Dedifferentiated amniotic fluid mesenchymal stem cell (primary cell): ENCODE measurements at regions not wholly inside any gene's neighbourhood (a gene's known extent, or its start where the extent isn't known, plus 50 kb on each side); places are given as distances from the start of the nearest gene placed in this dataset.

Experiments
- DNase-seq: peaks from one replicate; pipeline ENCODE4 v3.0.0-alpha.2; 2016; ENCODE audit errors: extremely low spot score

DNA sequence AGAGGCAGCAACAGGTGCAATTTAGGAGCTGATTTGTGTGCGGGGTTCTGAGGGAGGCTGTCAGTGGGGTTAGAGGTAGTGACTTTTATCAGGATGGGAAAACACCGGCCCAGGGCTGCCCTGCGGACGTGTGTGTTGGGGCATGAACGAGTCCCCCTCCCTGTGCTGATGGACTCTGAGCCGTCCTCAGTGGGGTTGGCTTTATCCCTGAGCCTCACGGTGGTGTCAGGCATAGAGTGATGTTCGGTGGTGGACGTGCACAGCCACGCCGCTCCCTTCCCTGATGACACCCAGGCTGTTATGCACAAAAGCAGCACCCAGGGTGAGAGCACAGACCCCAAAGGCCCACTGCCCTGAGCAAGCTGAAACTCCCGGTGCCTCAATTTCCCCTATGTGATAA lies 809.1 kb downstream of the BRD1 start:
- DNase-seq = no peak

DNA sequence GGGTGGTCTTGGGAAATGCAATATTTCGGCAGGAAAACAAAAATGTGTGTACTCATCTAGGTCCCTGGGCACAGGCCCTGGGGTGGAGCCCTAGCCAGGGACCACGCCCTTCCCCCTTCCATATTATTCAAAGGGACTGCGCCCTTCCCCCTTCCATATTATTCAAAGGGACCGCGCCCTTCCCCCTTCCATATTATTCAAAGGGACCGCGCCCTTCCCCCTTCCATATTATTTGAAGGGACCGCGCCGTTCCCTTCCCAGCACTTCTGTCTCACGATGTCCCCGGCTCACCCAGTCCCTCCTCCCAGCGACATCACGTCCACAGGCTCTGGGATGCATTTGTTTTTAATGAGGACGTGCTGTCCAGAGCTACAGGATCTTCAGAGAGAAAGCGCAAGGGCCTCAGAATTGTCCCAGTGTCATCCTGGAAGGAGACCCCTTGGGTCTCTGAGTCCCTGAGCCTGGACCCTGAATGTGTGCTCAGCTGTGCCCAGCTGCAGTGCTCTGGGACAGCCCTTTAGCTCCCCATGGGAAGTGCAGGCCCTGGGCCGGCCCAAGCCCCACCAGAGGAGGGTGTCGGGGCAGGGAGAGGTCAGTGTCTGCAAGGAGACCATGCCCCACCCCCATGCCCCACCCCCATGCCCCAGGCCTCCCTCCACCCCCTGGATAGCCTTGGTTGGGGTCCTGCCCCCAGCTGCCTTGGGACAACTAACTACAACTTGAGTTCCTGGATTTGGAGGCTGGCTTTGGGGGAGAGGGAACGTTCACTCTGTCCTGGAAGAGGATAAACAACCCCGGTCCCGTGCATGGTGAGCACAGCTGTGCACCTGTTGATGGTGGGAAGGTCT lies 810.0 kb downstream of the BRD1 start:
- DNase-seq = no peak

DNA sequence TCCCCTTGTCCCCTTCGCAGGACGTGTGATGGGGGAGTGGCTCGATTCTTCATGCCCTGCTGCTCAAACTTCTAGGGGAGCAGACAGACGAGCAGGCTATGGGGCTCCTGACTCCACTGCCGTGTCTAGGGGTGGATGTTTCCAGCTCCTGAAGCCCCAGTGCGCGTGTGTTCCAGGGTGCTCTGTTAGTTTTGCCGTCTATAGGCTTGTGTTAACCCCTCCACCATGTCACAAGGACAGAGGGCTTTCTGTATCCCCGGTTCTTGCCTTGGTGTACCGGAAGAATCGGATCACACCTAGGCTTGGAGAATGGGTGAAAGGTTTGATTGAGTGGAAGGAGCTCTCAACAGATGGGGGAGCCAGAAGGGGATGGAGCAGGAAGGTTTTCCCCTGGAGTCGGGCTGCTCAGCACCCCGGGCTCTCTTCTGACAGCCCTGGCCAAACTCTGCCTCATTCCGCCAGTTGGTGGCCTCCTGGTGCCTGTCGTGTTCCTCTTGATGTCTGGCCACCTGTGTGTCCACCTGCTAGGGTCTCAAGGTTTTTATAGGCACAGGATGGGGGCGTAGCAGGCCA lies 810.7 kb downstream of the BRD1 start:
- no peak for DNase-seq

DNA sequence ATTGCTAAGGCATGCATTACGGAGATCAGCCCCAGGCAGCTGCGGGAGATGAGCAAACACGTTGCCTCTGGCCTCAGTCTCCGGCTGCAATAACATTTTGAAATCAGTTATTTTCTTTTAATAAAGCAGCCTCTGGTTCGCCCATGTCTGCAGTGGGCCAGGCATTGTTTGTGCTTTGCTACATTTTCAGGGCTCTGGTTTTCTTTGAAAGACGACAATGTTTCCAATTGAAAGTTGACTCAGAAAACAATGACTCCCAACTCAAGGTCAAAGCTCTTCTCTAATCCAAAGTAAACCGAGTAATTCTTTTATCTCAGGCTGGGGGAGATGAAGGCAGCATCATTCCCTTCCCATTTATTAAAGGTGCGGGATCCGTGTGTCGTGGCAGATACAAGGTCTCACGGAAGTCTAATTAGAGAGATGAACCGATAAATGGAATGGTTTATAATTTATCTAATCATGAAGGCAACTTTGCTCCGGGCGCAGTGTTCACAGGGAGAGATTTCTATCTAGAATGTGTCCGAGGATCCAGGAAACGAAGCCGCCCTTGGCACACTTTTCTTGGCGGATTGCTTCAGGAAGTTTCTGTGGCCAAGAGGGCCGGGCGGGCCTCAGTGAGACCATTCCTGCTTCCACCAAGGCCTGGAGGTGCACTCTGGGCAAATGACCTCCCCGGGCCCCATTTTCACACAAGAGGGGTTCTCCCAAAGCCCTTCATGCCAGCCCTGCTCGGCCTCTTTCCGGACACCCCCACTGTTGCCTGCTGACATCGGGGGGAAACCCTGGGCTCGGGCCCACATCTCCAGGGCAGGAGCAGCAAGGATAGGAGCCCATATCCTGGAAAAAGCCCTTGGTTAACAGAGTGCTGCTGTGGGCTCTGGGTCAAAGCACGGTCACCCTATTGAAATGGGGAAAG lies 811.4 kb downstream of the BRD1 start:
- no peak for DNase-seq

DNA sequence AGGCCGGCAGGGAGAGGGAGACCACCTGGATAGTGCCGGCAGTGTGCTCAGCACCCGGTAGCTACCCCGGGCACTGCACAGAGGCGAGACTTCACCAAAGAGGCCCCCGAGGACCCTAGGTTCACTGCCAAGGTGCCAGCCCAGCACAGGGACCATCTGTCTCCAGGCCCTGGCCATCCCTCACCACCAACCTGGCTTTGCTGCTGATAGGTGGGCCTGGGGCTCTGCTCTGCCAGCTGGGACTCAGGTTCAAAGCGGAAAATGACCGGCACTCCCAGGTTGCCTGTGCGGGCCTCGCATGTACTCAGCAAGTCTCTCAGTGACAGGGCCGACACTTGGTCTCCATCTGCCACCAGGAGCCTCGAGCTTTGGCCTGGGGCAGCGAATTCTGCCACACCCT lies 812.2 kb downstream of the BRD1 start:
- no peak for DNase-seq

DNA sequence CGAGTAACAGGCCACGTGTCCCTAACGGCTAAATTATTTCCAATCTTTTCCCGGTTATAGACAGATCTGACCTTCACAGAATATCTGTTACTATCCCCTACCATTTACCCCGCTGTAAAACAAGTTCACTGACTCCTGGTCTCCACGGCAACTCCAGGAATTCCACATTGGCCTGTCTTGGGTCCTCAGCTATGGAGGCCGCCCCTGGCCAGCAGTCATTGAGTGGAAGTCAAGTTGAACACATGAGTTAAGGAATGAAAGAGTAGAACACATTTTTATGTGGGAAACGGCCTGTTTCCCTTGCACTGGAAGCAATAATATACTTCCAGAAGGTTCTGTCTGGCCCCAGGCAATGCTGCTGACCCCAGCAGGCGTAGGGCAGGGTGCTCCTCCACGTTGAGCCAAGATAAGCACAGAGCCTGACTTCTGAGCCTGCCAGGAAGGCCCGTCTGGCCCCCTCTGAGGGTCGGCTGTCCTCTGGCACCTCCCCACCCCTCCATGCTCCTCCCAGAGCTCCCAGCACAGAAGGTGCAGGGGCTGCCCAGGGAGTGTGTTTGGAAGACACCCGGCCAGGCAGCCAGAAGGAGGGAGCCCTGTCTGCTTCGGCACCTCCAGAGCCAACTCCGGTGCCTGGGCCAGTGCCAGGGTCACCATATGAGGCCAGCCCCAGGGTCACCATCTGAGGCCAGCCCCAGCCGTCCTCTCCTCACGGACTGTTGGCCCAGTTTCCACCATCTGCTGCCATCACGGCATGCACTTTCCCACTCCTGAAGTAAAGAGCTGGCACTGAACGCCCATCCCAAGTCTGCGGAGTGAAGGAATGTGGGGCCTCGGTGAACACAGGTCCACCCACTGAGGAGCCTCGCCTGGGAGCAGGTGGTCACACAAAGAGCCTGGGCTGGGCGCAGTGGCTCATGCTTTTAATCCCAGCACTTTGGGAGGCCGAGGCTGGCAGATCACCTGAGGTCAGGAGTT lies 813.2 kb downstream of the BRD1 start:
- no peak for DNase-seq

DNA sequence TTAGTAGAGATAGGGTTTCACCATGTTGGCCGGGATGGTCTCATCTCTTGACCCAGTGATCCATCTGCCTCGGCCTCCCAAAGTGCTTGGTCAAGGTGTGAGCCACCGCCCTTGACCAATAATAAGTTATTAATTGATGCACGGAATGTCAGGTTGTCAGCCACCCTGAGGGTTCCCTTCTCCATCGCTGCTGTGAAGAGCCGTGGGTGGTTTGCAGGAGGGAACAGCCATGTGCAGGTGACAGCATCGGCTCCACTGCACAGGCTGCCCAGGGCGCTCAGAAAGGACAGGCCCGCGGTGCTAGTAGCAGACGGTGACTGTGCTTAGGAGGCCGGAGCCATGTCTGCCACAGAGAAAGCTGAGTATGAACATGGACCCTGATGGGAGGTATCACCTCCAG lies 814.0 kb downstream of the BRD1 start:
- DNase-seq = no peak

DNA sequence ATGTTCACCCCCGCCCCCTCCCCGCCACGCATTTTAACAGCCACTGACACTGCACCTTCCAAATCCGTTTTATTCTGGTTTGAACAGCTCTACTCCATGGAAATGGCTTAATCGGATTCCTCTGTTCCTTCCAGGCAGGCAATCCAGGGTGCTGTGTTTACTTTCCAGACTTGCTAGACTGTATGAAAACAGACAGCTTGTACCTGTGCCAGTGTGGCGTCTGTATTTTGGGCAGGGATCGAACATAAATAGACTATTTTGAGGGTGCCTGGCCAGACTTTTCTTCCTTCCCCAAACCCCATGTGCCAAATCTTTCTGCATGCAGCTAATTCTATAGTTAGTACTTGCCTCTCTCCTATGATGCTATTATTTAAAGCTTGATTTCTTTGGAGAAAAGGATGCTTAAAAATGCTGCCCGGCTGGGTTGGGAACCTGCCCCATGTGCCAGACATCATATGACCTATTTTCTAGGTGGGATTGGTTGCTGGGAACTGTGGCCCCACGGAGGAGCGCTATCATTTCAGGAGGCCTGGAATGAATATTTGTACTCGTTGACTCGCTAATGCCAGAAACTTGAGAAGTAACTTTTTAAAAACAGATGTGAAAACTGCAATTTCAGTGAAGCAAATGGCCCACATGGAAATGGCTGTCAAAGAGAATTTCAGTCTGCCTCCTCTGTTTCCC lies 814.8 kb downstream of the BRD1 start:
- DNase-seq = no peak

DNA sequence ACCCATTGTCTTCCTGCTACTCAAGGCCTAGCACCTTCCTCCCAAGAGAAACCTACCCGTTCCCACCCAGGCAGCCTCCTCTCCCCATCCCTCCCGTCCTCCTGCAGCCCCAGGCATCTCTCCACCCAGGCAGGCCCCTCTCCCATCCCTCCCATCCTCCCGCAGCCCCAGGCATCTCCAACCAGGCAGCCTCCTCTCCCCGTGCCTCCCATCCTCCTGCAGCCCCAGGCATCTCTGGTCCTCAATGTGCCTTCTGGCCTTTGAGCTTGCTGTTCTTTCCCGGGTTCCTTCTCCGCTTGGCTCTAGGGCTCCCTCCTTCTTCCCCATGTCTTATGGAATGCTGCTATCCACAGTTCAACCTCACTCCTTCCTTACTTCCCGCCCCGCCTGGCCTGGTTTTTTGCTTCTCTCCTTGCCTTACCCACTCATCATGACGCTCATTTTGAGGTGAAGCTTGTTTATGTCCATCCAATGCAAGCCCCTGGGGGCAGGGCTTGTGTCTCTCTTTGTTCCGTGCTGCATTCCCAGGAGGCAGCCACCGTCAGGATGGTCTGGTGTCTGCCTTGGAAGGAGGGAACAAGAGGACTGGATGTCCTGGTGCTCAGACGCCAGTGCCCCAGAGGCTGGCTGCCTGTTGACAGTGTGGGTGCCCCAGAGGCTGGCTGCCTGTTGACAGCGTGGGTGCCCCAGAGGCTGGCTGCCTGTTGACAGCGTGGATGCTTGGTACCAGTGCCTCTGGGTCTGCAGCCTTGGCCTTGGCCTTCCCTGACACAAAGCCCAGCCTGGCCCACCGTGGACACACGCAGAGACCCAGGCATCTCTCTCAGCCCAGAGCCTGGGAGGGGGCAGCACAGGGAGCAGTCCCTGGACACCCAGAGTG lies 815.7 kb downstream of the BRD1 start:
- DNase-seq = no peak

DNA sequence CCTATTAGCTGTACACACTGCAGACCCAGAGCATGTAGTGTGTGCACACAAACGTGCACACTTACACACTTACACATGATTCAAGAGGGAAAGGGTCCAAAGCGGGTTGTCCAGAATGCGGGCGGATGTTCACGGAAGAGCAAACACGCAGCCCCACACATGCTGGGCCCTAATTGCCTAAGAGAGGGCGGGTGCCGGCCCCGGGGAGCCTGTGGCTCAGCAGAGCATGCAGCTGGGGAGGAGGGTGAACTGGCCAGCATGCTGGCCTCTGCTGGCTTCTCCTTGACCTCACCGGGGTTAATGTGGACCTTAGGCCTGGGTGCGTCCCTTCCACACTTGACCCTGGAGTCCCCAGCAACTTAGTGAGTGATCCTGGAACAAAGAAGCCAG lies 816.3 kb downstream of the BRD1 start:
- no peak for DNase-seq

DNA sequence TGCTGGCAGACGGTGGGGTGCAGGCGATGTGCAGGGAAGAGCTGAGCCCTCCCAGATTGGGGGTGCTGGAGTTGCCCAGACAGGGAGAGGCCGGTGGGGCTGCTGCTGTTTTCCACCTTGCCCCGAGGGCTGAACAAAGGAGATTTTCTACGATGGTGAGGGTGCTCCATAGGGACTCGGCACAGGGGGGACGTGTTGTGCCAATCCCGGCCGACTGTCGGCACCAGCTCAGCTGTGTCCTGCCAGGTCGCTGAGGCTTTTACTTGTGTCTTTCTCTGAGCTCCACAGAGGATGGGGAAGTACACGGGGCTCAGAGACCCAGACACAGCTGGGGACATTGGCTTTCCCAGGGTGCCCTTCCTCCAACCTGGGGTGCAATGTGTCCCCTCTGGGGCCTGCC lies 816.8 kb downstream of the BRD1 start:
- no peak for DNase-seq

DNA sequence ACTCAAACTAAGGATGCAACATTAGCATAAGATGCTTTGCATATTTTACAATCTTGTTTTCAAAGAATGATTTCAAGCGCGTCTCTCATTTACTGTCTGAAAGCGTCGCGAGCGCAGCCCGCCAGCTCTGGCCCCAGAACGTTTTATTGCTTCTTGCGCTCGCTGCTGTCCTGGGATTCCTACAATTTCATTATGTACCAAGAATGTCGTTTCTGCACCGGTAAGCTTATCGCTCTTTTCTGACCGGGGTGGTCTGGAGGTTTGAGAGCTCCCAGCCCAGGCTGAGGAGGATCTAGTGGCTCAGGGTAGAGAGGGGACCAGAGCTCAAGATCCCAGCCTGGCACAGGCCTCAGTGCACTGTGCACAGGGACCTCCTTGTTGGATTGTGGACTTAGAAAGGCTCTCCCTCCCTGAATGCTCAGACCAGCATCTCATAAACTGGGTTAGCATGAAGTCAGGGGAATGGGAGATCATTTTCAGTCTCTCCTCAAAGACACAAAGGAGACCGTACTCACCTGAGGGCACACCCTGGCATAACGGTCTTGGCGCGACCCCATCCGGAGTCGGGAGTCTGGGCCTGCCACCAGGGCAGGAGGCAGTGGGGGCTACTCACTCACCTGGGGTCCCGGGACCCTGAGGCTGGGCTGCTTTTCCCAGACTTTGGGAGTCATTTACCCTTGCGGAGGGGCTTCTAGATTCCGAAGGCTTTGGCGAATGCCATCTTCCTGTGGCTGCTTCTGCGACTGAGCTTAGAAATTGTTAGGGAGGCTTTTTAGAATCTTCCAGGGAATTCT lies 817.4 kb downstream of the BRD1 start:
- no peak for DNase-seq

DNA sequence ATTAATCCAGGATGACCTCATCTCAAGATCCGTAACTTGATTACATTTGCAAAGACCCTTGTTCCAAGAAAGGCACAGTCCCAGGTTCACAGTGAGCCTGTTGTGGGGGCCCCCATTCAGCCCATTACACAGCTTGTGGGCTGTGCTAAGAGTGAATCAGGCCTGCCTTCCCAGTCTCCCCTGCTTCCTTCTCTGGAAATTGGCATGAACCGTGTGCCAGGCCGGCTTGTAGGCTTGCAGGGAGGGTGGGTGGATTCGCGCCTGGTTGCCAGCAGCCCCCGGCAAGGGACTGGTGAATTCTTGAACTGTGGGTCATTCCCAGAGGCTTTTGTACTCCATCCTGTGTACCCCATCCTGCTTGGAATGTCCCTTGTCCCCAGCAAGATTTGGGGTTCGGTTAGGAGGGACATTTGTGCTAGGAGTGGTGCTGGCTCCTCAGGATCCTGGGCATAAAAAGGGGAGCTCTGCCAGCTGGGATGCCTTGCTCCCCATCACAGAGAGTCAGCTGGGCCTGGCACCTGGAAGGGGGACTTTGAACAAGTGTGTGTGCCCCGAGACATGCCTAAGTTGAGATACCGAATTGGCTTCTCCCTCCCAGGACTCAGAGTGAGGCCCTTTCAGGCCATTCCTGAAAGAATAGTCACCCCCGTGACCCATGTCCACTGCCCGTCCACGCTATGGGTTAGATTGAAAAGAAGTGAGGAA lies 818.2 kb downstream of the BRD1 start:
- no peak for DNase-seq

DNA sequence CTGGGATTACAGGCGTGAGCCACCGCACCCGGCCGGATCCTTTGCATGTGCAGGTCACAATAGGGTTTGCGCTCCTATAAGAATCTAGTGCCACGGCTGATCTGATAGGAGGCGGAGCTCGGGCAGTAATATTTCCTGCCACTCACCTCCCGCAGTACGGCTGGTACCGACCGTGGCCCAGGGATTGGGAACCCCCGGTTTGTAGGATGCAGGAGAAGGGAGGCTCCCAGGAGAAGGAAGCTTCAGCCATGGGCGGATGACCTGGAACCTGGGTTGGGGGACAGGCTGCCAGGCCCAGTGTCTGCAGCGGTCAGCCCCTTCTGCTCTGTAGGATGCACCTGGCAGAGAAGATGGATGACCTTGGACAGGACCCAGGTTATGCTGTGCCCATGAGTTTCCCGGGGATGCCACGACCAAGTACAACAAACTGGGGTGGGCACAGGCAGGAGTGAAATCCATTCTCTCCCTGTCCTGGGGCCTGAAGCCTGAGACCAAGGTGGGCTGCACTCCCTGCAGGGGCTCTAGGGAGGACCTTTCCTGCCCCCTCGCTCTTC lies 818.9 kb downstream of the BRD1 start:
- DNase-seq = no peak

DNA sequence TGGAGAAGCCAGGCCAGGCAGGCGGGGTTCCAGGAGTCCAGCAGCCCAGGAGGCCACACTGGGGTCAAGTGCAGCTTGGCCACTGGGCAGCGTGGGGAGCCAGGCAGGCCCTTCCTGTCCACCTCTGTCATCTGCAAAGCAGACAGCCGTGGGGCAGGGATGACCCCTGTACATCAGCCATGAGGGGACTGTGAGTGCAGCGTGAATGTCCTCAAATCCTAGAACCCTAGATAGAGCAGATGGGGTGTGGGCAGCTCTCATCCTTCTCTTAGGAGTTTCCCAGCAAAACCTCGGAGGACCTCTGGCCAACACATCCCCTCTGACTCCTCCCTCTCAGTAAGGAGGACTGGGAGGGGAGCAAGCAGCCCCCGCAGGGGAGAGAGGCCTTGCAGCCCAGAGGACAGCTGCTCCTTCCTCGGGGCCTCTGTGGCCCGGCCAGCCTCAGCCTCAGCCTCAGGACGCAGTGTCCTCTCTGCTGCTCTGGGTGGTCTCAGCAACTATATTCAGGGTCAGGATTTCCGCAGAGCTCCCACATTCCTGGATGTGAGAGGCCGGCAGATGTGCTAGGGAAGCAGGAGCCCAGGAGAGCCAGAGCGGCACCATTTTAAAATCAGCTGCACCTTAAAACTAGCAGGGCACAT lies 820.5 kb downstream of the BRD1 start:
- no peak for DNase-seq

DNA sequence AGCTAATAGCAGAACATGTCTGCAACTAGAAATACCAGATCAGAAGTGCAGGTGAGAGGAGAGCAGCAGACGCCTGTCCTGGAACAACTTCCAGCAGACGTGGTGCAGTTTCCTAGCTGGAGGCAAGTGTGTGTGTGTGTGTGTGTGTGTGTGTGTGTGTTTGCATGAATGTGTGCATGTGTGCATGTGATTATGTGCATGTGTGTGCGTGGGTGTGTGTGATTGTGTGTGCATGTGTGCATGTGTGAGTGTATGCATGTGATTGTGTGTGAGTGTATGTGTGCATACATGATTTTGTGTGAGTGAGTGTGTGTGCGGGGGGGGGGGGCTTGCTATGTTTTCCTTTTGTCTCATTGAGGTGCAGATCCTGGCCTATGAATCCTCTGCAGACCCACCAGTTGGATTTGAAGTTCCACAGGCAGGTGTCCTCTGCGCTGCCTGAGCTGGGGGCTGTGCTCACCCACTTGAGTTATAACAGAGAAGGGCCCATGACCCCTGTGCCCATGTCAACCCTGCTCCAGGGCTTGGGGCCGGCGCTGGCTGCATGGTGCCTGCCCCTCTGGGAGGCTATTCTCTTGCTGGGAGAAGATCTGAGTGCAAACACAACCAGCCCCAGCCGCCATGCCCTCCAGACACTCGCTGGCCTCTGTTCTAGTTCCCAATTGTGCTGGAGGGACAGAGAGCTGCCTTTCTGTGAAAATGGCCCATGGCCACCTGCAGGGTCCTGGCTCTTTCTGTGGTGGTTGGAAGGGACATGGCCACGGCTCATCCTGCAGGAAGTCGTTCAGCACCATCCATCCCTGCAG lies 821.3 kb downstream of the BRD1 start:
- no peak for DNase-seq

DNA sequence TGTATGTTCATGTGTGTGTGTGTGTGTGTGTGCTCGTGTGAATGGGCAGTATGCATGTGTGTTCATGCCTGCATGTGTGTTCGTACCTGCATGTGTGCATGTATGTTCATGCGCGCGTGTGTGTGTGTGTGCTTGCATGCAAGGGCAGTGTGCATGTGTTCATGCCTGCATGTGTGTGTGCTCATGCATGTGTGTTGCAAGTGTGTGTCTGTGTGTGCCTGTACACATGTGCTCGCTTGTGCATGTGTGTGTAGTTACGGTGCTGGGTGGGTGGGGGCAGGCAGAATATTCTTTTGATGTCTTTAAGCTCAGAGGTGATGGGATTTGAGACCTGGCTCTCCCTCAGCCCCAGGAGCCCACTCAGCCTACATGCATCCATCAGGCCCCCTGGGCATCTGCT lies 822.1 kb downstream of the BRD1 start:
- no peak for DNase-seq
